Liver (tissue), 8 donors: ENCODE measurements at regions not wholly inside any gene's neighbourhood (a gene's known extent, or its start where the extent isn't known, plus 50 kb on each side); places are given as distances from the start of the nearest gene placed in this dataset.

Experiments used
- DNase-seq: peaks from one replicate; pipeline ENCODE4 v3.0.0-alpha.2; 2017; ENCODE audit warnings: low spot score
- H3K27ac ChIP-seq, 2 donors: one replicate each; pipeline ENCODE4 v1.7.0; 2013; ENCODE audit warnings: inconsistent platforms in 2 of 2, low read length in 2 of 2, control low read depth in 1 of 2, low read depth in 1 of 2, mild to moderate bottlenecking in 1 of 2
- H3K27me3 ChIP-seq, 4 donors: one replicate each; pipeline versions ENCODE4 v1.6.1 to v1.7.0; 2013; ENCODE audit warnings: low read length in 3 of 4, inconsistent platforms in 1 of 4, mild to moderate bottlenecking in 1 of 4, moderate library complexity in 1 of 4; ENCODE audit not compliant: control insufficient read depth in 4 of 4, insufficient read depth in 4 of 4
- H3K36me3 ChIP-seq, 4 donors: one replicate each; pipeline versions ENCODE4 v1.6.1 to v1.7.0; 2013; ENCODE audit warnings: low read length in 3 of 4, mild to moderate bottlenecking in 3 of 4, low read depth in 1 of 4, moderate library complexity in 1 of 4; ENCODE audit not compliant: control insufficient read depth in 4 of 4, insufficient read depth in 3 of 4
- H3K4me1 ChIP-seq, 4 donors: one replicate each; pipeline versions ENCODE4 v1.6.1 to v1.7.0; 2013; ENCODE audit warnings: low read length in 3 of 4, mild to moderate bottlenecking in 3 of 4, moderate library complexity in 1 of 4; ENCODE audit not compliant: control insufficient read depth in 4 of 4, insufficient read depth in 4 of 4
- H3K4me3 ChIP-seq, 3 donors: one replicate each; pipeline versions ENCODE4 v1.6.1 to v1.7.0; 2013; ENCODE audit warnings: low read length in 3 of 3, control low read depth in 1 of 3, low read depth in 1 of 3, mild to moderate bottlenecking in 1 of 3
- H3K9ac ChIP-seq, 2 donors: one replicate each; pipeline ENCODE4 v1.7.0; 2013; ENCODE audit warnings: low read length in 2 of 2, mild to moderate bottlenecking in 2 of 2, moderate library complexity in 2 of 2, control low read depth in 1 of 2, low read depth in 1 of 2
- H3K9me3 ChIP-seq, 4 donors: one replicate each; pipeline versions ENCODE4 v1.6.1 to v1.7.0; 2013; ENCODE audit warnings: low read length in 3 of 4; ENCODE audit not compliant: control insufficient read depth in 4 of 4
- EGR1 ChIP-seq, 2 donors: IDR thresholded peaks; 2 replicates each; pipeline ENCODE4 v1.6.1; 2016 to 2018; ENCODE audit warnings: antibody characterized with exemption in 2 of 2, low read depth in 2 of 2
- FOXA1 ChIP-seq: IDR thresholded peaks from 2 replicates; pipeline ENCODE4 v1.6.1; 2016; ENCODE audit warnings: antibody characterized with exemption
- FOXA2 ChIP-seq: IDR thresholded peaks from 2 replicates; pipeline ENCODE4 v1.6.1; 2016; ENCODE audit warnings: antibody characterized with exemption
- GABPA ChIP-seq, 2 donors: IDR thresholded peaks in 1 of 2; conservative IDR thresholded peaks in 1 of 2; 2 replicates each; pipeline ENCODE4 v1.6.1; 2016; ENCODE audit warnings: antibody characterized with exemption in 2 of 2, mild to moderate bottlenecking in 1 of 2, moderate library complexity in 1 of 2
- HNF4A ChIP-seq, 2 donors: conservative IDR thresholded peaks; 2 replicates each; pipeline ENCODE4 v1.6.1; 2016; ENCODE audit warnings: antibody characterized with exemption in 2 of 2, mild to moderate bottlenecking in 2 of 2
- HNF4G ChIP-seq: IDR thresholded peaks from 2 replicates; pipeline ENCODE4 v1.6.1; 2016; ENCODE audit warnings: antibody characterized with exemption
- JUND ChIP-seq, 2 donors: IDR thresholded peaks; 2 replicates each; pipeline ENCODE4 v1.6.1; 2016; ENCODE audit warnings: antibody characterized with exemption in 2 of 2
- NR2F2 ChIP-seq: IDR thresholded peaks from 2 replicates; pipeline ENCODE4 v1.6.1; 2016; ENCODE audit warnings: antibody characterized with exemption
- RAD21 ChIP-seq, 2 donors: IDR thresholded peaks; 2 replicates each; pipeline ENCODE4 v1.6.1; 2016; ENCODE audit warnings: antibody characterized with exemption in 2 of 2, mild to moderate bottlenecking in 2 of 2
- REST ChIP-seq: IDR thresholded peaks from 2 replicates; pipeline ENCODE4 v1.6.1; 2016; ENCODE audit warnings: antibody characterized with exemption, mild to moderate bottlenecking
- RXRA ChIP-seq, 2 donors: IDR thresholded peaks; 2 replicates each; pipeline ENCODE4 v1.6.1; 2017 to 2018; ENCODE audit warnings: antibody characterized with exemption in 2 of 2, mild to moderate bottlenecking in 1 of 2
- SP1 ChIP-seq: IDR thresholded peaks from 2 replicates; pipeline ENCODE4 v1.6.1; 2018; ENCODE audit warnings: antibody characterized with exemption, mild to moderate bottlenecking
- TAF1 ChIP-seq: conservative IDR thresholded peaks from 2 replicates; pipeline ENCODE4 v1.6.1; 2016; ENCODE audit warnings: antibody characterized with exemption, mild to moderate bottlenecking
- YY1 ChIP-seq: IDR thresholded peaks from 2 replicates; pipeline ENCODE4 v1.6.1; 2016; ENCODE audit warnings: antibody characterized with exemption, mild to moderate bottlenecking
- WGBS: extraction: QIAGEN DNeasy Blood & Tissue Kit; methylation state at CpG from one replicate; pipeline ENCODE4 v1.1.7; 2013; 5-methylcytosine and 5-hydroxymethylcytosine counted together
- TF ChIP-seq, protein P1 (sequence below): IDR thresholded peaks from 2 replicates; pipeline ENCODE4 v1.6.1; 2016; ENCODE audit warnings: antibody characterized with exemption
- TF ChIP-seq, protein P2 (sequence below): IDR thresholded peaks from 2 replicates; pipeline ENCODE4 v1.6.1; 2016; ENCODE audit warnings: antibody characterized with exemption
- TF ChIP-seq, protein P3 (sequence below): fragments of 150-350 bp; IDR thresholded peaks from 2 replicates; pipeline ENCODE4 v1.5.1; 2017; ENCODE audit warnings: improper control_type of control experiment, low read depth, low read length; ENCODE audit not compliant: missing input control
- TF ChIP-seq, protein P4 (sequence below): IDR thresholded peaks from 2 replicates; pipeline ENCODE4 v1.6.1; 2016; ENCODE audit warnings: antibody characterized with exemption
- donor health status: healthy.
- donor health status: healthy.
- donor health status: healthy.
- donor health status: healthy.
- donor health status: healthy.

DNA sequence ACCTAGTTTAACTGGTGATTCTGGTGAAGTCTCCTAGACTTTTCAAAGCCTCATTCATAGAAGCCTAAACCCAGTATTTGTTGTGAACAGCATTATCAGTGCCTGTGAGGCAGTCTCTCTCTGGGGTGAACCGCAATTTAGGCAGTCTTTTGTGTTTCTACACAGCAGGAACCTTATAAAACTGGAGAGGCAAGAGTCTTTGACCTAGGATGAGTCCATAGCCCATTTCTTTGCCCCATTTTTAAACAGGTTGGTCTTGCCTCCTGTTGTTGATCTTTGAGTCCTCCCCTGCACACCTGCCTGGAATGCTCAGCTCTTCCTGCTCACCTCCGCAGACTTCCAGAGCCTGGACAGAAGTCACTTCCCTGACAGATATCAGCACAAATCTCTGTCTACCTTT lies 51.2 kb upstream of the NRP1 start:
- Histone ChIP-seq H3K4me3 (no peak overlapping the region), H3K27me3 (no peaks in the 10 kb centered on the region), H3K4me1 (peaks cover 0 to 13% (median 9%) of the 10 kb centered on the region in 4 donors), H3K27ac (no peak overlapping the region), H3K36me3 (no peaks in the 10 kb centered on the region), H3K9ac (no peak overlapping the region), H3K9me3 (no peaks in the 10 kb centered on the region)
- 91% methylated on average over 2 of the region's 2 CpGs for WGBS
- TF ChIP-seq YY1, result no peak
- no peak for TF ChIP-seq TAF1
- TF ChIP-seq SP1, result no peak
- TF ChIP-seq GABPA (IDR thresholded peaks at IDR 0.05 in 1 of 2, conservative IDR thresholded peaks at IDR 0.05 in 1 of 2), result no peak
- TF ChIP-seq, protein P1, sequence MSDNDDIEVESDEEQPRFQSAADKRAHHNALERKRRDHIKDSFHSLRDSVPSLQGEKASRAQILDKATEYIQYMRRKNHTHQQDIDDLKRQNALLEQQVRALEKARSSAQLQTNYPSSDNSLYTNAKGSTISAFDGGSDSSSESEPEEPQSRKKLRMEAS, result no peak
- TF ChIP-seq HNF4G, result no peak
- TF ChIP-seq FOXA2, result no peak
- TF ChIP-seq JUND (IDR thresholded peaks at IDR 0.05), result no peak
- TF ChIP-seq NR2F2, result no peak
- no peak for TF ChIP-seq RXRA (IDR thresholded peaks at IDR 0.05)
- TF ChIP-seq, protein P2, sequence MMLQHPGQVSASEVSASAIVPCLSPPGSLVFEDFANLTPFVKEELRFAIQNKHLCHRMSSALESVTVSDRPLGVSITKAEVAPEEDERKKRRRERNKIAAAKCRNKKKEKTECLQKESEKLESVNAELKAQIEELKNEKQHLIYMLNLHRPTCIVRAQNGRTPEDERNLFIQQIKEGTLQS, result no peak
- TF ChIP-seq REST, result no peak
- TF ChIP-seq, protein P3, sequence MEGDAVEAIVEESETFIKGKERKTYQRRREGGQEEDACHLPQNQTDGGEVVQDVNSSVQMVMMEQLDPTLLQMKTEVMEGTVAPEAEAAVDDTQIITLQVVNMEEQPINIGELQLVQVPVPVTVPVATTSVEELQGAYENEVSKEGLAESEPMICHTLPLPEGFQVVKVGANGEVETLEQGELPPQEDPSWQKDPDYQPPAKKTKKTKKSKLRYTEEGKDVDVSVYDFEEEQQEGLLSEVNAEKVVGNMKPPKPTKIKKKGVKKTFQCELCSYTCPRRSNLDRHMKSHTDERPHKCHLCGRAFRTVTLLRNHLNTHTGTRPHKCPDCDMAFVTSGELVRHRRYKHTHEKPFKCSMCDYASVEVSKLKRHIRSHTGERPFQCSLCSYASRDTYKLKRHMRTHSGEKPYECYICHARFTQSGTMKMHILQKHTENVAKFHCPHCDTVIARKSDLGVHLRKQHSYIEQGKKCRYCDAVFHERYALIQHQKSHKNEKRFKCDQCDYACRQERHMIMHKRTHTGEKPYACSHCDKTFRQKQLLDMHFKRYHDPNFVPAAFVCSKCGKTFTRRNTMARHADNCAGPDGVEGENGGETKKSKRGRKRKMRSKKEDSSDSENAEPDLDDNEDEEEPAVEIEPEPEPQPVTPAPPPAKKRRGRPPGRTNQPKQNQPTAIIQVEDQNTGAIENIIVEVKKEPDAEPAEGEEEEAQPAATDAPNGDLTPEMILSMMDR, result no peak
- no peak for TF ChIP-seq EGR1 (IDR thresholded peaks at IDR 0.05; ENCODE audit: low read depth in 2 of 2)
- no peak for TF ChIP-seq RAD21 (IDR thresholded peaks at IDR 0.05)
- no peak for TF ChIP-seq FOXA1
- TF ChIP-seq HNF4A (conservative IDR thresholded peaks at IDR 0.05), result no peak
- TF ChIP-seq, protein P4, sequence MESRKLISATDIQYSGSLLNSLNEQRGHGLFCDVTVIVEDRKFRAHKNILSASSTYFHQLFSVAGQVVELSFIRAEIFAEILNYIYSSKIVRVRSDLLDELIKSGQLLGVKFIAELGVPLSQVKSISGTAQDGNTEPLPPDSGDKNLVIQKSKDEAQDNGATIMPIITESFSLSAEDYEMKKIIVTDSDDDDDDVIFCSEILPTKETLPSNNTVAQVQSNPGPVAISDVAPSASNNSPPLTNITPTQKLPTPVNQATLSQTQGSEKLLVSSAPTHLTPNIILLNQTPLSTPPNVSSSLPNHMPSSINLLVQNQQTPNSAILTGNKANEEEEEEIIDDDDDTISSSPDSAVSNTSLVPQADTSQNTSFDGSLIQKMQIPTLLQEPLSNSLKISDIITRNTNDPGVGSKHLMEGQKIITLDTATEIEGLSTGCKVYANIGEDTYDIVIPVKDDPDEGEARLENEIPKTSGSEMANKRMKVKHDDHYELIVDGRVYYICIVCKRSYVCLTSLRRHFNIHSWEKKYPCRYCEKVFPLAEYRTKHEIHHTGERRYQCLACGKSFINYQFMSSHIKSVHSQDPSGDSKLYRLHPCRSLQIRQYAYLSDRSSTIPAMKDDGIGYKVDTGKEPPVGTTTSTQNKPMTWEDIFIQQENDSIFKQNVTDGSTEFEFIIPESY, result no peak
- DNase-seq, result no peak
